DMS114 treated with DMSO at 0.1 percent for 48 hours (cell line): ENCODE measurements at regions not wholly inside any gene's neighbourhood (a gene's known extent, or its start where the extent isn't known, plus 50 kb on each side); places are given as distances from the start of the nearest gene placed in this dataset.
A peak's percentile ranks its signal among the peaks of the same experiment; 100 is the strongest.

Experiments used
- DNase-seq: peaks from one replicate; lab custom pipeline; 2025; ENCODE audit not compliant: unreplicated experiment; lab: John Stamatoyannopoulos, UW

DNA sequence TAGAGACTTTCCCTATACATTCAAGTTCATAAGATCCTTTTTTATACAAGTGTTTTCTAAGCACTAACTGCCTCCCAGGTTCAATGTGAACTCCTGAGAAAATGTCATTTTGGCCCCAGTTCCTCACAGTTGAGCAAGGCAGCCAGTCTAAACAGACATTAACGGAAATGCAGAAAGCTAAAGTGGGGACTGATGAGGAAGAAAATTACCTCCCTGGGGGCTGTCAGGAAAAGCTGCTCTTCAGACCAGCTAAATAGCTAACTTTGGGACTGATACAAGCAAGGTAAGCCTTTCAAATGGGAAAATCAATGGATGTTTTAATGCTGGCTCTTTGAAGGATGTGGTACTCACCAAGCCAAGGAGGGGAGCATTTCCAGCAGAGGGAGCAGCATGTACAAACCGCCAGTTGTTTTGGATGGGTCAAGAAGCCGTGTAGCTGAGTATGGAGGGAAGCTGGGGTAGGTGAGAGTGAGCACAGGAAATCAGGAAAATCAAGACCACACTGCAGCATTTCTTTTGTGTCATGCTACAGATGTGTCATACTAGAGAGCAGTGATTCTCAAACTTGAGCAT is 180.8 kb upstream of the CHD6 start:
- no peak for DNase-seq

DNA sequence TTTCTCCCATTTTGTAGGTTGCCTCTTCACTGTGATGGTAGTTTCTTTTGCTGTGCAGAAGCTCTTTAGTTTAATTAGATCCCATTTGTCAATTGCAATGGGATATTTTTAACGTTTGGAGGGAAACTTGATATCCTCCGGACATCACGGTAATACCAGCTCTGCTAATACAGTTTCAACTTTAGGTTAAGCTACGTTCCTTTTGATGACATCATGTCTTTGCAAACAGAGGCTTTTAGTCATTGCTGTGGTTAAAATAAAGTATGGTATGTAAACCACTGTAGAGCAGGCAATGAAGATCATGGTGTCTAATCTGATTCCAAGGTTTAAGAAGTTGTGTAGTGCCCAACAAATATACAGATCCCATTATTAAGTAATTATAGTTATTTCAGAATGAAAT is 168.0 kb upstream of the CHD6 start:
- DNase-seq, result no peak

GRCh38 chr20:41784209-41784958 is 166.2 kb upstream of the CHD6 start:
- no peak for DNase-seq

- DNase-seq, result no peak
Measured at GRCh38 chr20:41783423-41784208, 165.4 kb upstream of the CHD6 start.

DNA sequence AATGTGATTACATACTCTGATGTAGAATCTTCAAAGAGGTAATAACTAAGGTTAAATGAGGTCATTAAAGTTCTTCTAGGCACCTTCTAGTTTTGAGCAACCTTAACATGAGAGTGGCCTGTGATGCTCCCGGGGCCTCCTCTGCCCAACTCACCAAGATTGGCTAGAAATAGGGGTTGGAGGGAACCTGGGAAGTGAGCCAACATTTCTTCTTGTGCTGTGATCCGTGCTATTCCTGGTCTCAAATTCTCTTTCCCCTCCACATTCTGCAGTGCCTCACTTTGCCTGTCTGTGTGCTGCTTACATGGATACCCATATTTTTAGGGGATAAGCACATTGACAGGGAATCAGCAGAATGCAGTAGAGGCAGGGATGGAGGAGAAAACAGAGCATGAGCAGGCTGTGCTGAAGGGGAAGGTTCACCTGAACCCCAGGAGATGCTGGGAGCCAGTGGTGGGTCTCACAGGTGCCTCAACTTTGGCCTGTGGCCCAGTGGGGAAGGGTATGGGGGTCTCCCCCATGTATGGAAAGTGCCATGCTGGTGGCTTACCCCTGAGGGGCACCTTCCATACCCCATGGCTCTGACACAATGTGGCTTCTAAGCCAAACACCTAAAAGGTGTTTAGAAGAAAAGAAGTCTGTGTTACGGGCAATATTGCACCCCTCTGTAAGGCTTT is 164.7 kb upstream of the CHD6 start:
- DNase-seq, result no peak

DNA sequence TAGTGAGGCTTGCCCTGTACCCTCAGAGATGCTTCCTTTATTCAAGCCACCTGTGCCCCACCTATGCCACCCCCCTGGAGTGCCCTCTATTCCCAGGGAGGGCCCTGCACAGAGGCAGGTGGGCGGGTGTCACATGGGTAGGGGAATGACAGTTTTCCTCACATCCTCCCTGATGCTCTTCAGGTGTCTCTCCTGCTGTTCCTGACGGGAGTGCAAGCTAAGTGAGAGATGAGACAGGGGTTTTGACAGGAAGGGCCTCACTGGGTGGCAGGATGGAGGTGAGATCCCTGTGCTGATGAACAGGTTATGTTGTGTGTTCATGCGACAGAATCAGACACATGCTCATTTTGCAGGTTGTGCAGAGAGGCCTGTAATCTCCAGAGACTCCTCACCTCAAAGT is 164.1 kb upstream of the CHD6 start:
- DNase-seq, result no peak

DNA sequence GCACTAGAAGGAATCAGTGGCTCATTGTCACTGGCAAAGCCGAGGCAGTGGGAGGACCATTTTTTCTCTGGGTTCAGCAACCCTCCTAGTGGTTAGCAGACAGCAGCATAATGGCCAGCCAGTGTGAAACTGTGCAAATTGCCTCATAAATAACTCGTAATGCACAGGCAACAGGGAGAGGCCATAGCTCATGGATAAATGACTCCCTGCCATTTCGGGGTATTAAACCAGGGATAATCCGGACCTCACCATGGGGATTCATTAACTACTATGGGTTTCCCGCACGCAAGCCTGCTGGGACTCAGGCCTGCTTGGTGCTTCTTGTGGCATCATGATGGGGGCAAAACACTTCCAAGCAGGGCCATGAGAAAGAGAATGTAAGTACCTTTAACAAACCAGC is 158.2 kb upstream of the CHD6 start:
- no peak for DNase-seq

GRCh38 chr20:41774291-41774690 is 156.1 kb upstream of the CHD6 start:
- no peak for DNase-seq

GRCh38 chr20:41770965-41771364 is 152.8 kb upstream of the CHD6 start:
- DNase-seq, result no peak

GRCh38 chr20:41770427-41770826 is 152.2 kb upstream of the CHD6 start:
- no peak for DNase-seq

DNA sequence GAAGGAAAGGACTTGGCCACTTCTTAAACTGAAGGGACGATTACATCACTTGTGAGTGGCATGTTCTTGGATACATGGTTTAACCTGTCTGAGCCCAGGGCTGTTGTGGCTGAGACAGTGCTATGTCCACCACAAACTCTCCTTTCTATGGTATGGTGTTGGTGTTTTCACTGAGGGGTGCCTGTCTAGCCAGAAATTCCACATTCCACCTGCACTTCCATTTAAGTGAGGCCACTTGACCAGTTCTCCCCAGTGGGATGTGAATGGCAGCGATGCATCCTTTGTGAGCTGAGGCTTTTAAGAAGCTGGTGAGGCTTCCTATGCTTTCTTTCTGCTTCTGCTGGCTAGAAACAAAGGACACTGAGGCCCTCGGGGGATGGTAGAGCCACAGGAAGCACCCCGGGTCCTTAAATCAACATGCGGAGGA is 151.4 kb upstream of the CHD6 start:
- DNase-seq, result no peak

DNA sequence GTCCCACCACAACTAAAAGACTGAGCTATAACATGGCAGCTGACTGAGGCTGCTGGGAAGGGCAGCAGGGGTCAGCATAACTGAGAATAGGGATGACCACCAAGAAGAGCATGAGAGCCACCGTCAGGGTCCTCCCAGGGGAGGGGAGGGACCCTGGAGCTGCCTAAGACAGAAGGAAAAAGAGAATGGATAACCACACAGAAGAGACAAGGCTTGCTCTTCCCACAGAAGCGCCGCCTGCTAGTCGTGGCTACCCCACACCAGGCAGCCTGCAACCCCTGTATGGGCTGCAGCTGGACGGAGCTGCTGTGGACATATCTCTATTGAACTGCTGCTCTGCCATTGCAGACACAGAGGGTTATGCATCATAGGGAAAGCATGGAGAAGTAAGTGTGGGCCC is 132.0 kb upstream of the CHD6 start:
- no peak for DNase-seq

- DNase-seq, result no peak
Measured at GRCh38 chr20:41748756-41749582, 130.8 kb upstream of the CHD6 start.

DNA sequence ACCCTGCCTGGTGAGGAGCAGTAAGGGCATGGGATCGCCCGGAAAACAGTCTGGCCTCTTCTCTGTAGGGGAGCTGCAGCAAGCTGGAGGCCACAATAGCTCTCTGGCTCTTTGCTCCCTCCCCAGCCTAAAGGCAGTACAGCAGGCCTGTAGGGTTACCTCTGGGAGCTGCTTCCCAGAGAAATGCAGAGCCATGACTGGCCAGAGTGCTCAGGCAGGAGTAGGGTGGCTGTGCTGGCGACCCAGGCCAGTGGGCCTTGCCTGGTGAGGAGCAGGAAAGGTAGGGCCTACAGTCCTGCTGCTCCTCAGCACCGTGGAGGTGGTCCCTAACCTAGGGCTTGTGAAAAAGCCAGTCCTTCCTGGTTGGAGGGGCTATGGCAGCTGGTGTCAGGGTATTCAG is 129.9 kb upstream of the CHD6 start:
- no peak for DNase-seq

- DNase-seq, result no peak
Measured at GRCh38 chr20:41747226-41747625, 129.0 kb upstream of the CHD6 start.

DNA sequence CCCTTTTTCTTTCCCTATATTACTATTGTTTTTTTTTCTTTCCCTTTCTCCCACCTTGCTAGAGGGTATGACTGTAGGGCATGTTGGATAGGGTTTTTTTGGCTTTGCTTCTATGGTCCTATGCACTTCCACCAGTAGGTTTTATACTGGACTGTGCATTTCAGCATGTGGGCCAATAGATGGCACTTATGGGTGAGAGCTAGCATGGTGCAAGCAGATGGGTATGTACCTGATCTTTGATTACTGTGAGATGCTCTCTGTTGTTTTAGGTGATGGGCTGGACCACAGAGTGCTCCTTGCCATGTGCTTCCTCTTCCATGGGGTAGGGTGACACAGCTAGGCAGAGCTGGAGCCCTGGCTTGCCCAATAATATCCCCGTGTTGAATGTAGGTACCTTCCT is 128.5 kb upstream of the CHD6 start:
- no peak for DNase-seq

DNA sequence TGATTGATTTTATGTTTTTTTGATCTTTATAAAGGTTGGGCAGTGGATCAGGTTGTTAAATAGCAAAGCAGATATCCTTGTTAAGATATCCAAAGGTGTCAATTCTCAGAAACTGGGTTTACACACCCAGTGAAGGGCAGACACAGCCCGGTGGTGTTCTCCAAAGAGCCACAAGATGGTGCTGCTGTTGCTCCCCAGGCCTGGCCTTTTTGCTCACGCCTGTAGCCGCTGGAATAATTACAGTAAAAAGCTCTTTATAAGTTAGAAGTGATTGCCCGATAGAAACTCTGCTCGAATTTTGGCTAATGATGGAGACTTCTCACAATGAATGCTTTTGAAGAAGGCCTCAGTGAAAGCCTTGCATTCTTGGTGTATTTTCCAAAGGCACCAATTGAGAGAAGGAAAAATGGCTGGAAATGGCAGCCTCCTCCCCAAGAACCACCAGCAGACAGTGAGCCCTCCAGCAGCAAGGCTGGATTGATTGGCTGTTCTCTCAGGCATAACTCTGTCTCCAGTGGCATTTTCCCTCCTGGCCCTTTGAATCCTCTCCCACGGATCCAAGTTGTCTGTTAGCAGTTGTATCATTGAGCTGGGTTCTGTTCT is 120.5 kb upstream of the CHD6 start:
- DNase-seq, result peak; percentile 19

DNA sequence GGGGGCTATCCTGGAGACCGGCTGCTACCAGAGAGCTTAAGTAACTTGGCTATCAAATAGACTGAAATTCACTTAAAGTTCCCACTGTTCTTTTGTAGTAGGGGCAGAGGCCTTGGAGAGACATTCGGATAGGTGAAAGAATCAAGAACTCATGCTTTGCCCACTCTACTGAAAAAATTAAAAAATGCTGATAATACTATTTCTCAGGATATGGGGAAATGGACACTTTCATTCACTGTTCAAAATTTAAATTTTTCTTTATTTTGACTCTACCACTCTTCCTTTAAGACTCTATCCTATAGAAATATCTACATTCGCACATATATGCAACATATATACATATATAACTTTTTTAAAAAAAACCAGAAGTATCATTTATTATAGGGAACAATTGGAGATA is 117.8 kb upstream of the CHD6 start:
- DNase-seq, result no peak

- DNase-seq, result peak; percentile 4
Measured at GRCh38 chr20:41734506-41734945, 116.3 kb upstream of the CHD6 start.

GRCh38 chr20:41733151-41733550 is 115.0 kb upstream of the CHD6 start:
- no peak for DNase-seq
